Dermis blood vessel endothelial cell (primary cell): ENCODE measurements at regions not wholly inside any gene's neighbourhood (a gene's known extent, or its start where the extent isn't known, plus 50 kb on each side); places are given as distances from the start of the nearest gene placed in this dataset.
"Not testable (repeated sequence)": the region's sequence is repeated elsewhere in the genome, so short reads cannot be mapped to it uniquely, and the experiment has no call there.

ENCODE experiments used
- DNase-seq: peaks from one replicate; pipeline ENCODE4 v3.0.0; 2010

DNA sequence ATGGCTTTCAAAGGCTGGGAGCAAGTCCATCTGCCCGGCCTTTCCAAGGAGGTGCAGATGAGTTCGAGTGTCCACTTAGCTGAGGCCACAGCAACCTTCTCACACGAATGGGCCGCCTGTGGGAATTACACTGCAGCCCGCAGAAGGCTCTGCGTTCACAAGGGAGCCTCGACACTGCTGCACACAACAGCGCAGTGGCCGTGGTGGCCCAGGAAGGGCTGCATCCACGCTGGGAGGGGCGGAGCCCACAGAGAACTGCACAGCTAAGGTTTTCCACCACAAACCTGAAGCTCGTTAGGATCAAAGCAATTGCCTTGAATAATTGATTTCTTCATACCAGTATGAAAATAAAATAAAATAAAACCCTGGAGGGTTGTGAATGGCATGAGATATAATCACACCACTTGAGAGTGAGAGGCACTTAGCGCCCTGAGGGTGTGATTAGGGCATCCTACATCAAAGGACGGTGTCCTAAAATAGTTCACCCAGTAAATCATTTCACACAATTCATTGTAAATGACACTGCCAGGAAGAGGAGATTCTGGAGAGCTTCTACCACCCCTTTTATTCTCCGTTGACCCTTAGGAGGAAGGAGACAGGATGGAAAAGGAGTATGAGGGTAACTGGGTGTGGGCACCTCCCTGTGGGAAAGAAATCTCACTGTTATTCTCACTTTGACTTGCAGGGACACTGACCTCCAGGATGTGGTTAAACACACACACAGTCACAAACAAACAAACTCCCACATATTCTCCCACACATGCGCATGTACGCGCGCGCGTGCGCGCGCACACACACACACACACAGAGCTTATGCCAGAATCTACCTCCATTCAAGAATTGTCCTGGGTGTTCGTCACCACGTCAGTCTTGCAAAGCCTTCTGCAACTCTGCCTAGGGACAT is 256.6 kb upstream of the ID2 start:
- no peak for DNase-seq

DNA sequence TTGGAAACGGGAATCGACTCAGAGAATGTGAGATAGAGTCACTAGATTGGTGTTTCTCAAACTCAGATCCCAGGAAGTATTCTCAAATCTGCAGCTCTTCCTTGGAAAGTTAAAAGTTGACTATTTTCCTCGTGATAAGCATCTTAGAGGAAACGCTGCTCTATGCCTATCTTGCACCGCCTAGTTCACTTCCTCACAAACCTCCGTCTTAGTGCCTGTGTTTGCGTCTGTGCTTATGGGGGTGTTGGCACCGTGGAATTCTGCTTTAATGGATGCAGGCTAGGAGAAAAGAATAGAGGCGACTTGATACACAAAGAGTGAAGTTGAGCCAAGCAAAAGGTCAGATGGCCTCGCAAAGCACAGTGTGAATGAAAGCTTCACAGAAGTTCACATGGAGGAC is 255.3 kb upstream of the ID2 start:
- DNase-seq, result no peak

DNA sequence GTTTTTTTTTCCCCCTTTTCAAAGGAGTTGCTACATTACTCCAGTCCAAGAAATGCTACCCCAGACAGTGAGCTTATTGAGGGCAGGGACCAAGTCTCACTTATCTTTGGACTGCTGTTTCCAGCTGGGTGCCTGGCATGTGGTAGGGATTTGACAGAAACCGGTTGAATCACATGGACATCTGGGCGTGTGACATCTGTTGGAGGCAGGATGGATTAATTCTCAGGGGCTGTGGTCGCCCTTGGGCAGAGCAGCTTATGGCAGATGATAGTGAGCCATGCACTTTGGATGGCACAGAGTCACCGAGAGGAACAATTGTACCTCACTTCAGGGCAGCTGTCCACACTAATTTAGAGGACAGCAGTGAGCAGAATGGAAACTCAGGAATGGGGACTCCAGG is 254.6 kb upstream of the ID2 start:
- DNase-seq, result no peak

DNA sequence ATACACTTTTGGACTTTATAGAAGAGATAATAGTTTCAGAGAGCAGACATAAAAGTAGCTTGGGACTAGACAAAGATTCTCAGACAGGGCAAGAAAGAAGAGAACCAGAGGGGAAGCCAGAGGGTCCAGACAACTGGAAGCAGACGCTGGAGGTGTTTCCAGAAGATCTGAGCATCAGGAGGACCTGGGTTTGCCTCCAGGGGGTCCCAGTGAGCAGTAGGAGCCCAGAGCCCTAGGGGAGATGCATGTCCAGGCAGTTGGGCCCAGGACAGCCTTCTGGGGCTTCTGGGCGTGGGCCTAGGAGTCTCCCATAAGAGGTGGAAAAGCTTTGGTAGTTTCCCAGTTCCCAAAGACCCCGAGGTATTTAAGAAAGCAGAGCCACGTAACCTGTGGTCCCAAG is 251.2 kb upstream of the ID2 start:
- no peak for DNase-seq

DNA sequence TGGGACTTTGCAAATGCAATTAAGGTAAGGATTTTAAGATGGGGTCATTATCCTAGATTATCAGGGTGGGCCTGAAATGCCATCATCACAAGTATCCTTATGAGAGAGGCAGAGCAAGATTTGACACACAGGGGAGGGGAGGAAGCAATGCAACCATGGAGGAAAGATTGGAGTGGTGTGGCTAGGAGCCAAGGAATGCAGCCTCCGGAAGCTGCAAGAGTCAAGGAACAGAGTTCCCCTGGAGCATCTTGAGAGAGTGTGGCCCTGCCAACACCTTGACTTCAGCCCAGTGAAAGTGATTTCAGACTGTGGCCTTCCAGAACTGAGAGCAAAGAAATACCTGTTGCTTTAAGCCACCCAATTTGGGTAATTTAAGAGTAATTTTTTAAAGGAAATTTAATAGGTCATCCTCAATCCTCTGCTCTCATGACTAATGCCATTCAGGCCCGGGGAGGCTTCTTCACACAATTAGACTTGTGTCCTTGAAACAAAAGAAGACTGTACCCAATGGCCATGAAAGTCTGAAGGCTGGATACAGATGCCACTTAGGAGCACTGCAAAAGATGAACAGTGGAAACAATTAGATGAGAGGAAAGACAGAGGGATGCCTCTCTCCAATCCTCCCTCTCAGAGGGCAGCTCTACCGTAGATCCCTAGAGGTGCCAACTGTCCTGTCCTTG is 250.3 kb upstream of the ID2 start:
- DNase-seq, result no peak

DNA sequence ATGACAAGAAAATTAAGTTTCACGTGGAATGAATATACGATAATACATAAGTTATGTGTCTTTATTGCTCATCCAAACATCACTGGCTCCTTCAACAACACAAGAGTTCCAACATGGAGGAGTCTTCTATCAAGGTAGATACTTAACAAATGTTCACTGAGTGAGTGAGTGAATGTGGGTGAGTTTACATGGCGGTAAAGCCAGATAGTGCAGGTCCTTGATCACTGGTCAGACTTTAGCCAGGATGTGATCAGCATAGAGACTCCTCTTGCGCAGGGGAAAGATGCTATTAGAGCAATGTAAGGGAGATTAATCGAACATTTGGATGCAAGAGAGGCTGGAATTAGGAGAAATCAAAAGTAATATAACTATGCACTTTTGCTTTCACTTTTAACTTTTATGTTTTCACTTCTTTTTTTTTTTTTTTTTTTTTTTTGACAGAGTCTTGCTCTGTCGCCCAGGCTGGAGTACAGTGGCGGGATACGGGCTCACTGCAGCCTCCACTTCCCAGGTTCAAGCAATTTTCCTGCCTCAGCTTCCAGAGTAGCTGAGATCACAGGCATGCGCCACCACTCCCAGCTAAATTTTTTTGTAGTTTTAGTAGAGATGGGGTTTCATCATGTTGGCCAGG is 249.0 kb upstream of the ID2 start:
- DNase-seq, result no peak

DNA sequence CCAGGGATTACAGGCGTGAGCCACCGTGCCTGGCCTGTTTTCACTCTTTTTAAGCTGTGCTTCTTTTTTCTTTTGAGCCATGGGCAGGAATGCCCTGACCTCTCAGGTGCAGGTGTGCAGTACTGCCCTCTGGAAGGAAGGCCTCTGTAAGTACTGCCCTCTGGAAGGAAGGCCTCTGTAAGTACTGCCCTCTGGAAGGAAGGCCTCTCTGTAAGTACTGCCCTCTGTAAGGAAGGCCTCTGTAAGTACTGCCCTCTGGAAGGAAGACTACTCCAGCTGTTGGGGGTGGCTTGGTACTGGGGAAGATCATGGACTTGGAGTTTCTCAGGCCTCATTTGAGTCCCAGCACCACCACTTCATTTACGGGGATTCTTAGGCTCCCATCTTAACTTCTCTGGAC is 248.5 kb upstream of the ID2 start:
- DNase-seq, result no peak

DNA sequence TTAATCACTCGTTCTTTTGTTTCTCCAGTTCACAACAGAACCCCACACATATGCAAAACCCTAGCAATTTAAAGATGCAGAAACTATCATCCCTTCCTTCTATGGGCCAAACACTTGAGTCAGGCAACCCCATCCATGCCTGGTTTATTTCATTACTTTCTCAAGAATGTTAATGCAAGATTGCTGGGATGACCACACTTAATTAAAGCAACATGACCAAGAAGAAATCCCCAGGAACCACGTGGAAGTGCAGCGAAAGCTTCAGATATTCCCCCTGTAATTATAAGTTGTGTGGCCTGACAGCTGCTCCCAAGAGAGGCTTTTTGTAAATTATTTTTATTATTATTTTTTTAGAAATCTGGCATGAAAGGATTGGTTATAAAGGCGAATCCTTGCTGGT is 246.2 kb upstream of the ID2 start:
- DNase-seq, result no peak

DNA sequence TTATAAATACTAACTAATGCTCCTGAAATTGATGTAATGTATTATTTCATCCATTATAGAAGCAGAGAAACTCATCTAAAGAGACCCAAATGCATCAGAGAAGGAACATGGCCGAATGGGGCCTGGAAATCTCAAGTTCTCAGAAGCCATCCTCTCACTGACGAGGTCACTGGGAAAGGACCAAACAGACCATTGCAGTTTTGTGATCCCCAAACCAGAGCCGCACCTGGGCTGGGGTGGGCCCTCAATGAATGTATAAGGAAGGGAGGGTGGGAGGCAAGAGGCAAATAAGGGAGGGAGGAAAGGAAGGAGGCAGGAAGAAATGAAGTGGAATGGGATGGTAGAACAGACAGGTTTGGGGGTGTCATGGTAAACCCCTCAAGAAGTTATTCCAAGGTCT is 245.3 kb upstream of the ID2 start:
- DNase-seq, result no peak

DNA sequence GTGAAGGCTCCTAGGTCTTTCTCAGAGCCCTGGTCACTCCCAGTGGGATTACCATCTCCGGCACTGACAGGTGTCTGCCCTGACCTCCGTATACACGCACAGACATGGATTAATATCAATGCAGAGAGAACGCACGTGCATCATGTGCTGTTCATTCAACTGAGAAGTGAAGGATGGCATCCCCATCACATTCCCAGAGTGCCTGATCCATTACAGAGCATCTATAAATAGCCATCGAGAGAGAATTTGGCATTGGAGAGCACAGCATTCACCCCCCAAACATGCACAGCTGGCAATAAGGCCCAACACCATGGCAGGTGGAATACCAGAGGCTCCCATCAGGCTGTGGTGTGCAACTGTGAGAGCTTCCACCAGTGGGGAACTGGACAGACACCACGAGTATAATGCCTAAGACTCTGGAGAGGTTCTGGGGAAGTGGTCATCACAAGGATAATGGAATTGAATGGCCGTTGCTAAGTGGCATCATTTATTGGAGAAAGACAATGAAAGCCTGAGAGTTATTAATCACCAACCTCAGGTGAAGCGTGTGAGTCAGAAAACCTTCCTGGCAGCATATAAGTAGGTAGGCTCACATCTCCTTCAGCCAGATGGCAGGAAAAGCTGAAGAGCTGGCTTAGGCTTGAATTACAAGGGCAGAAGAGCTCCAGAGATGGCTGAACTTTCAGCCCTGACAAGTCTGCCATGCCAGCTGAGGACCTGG is 244.5 kb upstream of the ID2 start:
- DNase-seq, result no peak

DNA sequence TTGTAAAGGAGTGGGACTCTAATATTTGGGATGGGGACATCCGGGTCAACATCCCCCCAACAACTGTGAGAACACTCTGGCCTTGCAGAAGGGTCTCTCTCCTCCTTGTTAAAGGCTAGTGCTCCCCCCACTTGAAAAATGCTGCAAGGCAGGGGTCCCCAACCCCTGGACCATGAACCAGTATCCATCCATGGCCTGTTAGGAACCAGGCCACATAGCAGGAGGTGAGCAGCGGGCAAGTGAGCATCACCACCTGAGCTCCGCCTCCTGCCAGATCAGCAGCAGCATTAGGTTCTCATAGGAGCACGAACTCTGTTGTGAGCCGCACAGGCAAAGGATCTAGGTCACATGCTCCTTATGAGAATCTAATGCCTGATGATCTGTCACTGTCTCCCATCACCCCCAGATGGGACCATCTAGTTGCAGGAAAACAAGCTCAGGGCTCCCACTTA is 243.9 kb upstream of the ID2 start:
- DNase-seq, result no peak

DNA sequence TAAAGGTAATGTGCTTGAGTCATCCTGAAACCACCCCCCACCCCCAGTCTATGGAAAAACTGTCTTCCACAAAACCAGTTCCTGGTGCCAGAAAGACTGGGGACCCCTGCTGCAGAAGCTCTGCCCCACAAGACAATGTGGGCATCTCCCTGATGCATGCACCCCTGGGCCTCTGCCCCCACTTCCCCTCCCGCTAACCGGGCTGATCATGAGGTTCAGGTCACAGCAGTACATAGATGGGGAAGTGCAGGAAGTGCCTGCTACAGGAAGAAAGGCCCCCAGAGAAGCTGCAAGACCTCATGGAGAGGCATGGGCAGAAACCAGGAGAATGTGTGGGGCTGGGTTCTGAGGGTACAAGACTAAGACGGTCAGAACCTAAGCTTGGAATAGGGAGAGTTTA is 243.4 kb upstream of the ID2 start:
- no peak for DNase-seq

DNA sequence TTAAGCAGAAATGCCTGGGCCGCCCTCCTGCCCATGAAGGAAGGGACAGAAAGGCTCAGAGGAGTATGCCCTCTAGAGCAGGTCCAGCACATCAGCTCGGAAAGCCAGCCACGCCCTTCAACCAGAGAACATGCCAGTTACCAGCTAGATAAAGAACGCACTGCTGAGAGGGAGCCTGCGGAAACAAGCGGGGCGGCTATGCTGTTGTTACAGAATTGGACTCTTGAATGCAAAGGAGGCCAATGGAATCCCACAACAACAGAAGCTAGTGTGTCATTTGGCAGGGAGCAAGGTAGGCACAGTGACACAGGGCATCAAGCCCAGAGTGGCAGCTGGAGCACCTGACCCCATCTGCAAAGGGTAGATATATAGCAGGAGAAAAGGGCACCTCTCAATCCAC is 242.9 kb upstream of the ID2 start:
- no peak for DNase-seq

DNA sequence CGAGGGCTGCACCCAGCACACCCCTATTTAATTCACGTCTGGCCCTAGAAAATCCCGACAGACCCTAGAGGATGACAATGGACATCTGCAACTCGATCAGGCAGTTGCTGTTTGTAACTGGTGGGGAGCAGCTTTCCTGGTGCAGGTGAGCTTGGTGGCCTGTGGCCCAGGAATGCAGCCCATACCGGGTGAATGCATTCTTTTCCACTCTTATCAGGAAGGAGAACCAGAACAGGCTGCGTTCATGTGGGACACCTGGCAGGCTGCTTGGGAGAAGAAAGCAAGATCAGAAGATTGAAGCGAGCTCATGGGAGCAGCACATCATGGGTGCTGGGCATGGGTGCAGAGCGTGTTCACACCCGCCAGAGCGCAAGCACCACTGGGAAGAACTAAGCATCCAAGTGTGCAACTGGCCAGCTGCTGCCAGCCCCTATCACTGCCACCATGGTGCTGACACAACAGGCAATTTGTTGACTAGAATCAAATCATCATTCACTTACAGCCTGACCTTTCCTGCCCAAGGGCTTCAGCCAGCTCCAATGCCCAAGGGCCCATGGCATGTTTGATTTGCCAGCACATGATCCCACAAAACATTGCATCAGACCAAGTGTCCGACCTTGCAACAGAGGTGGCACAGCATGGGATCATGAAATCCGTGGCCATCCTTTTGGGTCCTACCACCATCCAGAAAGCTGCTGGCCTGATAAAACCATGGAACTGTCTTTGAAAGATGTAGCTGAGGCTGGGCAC is 241.7 kb upstream of the ID2 start:
- no peak for DNase-seq

DNA sequence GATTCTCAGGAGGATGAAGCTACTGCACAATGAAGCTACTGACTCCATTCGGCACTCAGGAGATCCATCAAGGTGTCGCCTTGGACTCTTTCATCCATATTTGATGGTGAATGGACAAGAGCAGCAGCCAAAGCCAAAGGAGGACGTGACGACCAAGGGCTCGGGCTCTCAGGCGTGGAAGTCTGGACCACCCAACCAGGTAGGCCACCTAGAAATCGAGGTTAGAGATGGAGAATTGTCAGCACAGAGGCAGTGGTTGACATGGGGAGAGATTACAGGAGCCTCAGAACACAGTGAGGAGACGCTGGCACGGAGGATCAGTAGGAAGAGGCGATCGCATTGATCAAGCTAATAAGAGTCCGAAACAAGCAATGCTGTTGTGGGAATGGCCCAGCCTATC is 240.5 kb upstream of the ID2 start:
- DNase-seq, result no peak

DNA sequence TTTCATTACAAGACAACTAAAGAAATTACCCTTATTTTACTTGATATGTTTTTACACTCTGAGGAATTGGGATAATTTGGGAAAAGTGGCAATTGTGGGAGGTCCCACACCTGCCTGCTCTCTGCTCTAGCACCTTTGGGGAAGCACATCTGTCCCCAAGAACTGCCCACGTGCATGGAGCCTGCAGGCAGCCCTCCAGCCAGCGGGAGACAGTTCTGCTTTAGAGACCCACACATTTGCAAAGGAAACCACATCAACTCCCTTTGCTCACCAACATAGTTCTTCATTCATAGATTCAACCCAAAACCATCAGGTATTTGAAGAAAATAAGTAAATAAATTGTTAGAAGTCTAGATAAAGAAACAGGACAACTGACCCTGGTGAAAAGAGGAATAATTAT is 239.9 kb upstream of the ID2 start:
- DNase-seq, result no peak

DNA sequence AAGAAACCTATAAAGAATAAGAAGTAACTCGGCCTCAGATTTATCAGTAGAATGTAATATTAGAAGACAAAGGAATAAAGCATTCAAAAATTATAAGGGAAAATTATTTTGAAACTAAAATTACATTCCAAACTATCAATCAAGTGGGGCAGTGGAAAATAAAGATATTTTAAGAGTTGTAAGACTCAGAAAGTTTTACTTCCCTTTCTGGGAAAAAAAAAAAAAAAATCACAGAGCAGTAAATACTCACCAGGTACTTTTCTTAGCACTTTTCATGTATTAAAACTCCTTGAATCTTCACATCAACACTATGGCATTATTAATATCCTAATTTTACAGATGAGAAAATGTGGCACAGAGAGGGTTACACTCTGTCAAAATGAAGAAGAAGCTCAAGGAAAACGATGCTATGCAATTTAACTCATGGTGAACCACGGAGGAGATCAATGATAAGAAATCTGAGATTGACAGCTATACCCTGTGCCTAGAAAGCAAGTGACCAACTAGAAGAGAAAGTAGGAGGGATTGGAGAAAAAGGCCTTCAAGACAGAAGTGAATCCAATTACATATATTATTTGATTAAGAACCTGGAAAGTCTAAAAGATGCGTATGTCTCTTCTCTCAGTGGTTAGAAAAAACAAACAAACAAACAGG is 238.9 kb upstream of the ID2 start:
- no peak for DNase-seq

DNA sequence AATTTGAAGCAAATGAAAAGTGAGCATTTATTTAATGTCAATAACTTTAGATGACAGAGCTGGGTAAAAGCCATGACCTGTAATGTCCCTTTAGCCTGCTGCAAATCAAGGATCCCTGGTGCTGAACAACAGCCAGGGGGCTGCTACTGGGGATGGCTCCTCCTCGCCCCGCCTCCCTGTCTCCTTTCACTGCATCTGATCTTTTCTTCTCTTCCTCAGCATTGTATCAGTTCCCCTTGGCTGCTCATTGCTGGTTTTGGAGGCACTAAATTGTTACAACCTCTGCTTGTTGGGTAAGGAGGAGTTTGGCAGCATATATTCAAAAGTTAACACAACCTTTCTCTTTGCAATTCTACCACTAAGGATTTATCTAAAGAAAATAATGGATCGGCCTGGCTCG is 236.3 kb upstream of the ID2 start:
- no peak for DNase-seq

DNA sequence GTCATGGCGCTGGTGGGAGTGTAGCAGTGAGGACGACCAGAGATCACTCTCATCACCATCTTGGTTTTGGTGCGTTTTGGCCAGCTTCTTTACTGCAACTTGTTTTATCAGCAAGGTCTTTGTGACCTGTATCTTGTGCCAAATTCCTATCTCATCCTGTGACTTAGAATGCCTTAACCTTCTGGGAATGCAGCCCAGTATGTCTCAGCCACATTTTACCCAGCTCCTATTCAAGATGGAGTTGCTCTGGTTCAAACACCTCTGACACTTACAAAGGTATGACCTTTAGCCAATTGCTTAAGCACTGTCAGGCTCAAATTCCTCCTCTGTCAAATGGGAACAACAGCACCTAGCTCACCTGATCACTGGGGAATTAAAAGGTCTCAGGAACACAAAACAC is 235.1 kb upstream of the ID2 start:
- not testable (repeated sequence) for DNase-seq

DNA sequence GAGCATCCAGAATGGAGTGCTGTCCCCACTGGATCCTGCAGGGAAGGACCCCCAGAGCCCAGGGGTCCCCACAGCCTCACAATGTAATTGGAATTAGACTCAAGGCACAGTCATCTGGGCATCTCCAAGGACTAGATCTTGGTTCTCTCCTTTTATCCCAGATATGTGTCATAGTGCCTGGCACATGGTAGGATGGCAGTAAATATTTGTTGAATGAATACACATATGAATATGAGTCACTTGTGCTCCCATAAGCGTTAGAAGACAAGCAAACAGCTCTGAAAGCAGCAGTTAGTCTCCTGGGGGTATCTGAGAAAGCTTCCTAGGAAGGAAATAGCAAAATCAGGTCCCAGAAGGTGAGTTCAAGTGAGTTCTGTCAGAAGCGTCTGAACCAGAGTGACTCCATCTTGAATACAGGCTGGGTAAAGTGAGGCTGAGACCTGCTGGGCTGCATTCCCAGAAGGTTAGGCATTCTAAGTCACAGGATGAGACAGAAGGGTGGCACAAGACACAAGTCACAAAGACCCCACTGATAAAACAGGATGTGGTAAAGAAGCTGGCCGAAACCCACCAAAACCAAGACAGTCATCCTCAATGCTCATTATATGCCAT is 234.1 kb upstream of the ID2 start:
- no peak for DNase-seq

DNA sequence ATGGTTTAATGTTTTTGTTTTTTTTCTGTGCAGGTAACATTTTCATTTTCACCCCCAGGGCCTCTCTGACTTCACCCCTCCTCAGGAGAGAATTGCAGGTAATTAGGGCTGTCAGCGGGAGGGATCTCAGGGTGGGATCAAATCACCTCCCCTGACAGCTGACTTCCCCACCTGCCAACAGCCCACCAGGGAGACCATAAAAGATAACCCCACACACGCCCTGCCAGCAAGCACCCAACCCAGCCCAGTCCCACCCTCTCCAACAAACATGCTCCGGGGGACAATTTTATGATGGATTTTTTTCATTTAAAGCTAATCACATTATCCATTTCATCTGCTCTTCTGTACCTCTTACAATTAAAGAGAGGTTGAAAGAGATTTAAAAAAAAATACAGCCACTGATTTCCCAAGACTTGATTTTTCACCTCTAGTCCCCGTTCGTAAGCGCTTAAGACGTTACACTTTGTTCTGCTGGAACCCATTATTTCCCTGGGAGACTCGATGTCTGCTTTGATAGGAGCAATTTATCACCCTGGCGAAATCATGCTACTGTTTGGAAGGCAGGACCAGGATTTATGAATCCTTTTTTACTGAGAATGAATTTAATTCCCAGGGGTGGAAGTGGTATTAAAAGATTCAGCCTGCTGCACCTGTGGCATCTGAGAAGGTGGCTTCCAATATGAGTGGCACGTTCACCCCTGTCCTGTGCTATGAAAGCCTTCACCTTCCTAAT is 232.9 kb upstream of the ID2 start:
- DNase-seq, result no peak
